ENCODE measurements at regions not wholly inside any gene's neighbourhood (a gene's known extent, or its start where the extent isn't known, plus 50 kb on each side); places are given as distances from the start of the nearest gene placed in this dataset.

DNA sequence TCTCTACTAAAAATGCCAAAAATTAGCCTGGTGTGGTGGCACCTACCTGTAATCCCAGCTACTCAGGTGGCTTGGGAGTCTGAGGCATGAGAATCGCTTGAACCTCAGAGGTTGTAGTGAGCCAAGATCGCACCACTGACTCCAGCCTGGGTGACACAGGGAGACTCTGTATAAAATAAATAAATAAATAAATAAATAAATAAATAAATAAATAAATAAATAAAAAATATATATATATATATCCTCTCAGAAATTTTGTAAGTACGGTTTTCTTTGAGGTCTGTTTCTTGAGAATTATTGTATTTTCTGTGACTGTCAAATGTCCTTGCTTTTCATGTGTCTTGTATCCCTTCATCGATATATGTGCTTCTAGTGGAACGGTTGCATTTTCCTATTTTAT, 406.9 kb upstream of the FIGN start:
- TF ChIP-seq CTCF (IDR thresholded peaks at IDR 0.05; ENCODE audit: low read depth, low read length): no peak
- Histone ChIP-seq H3K36me3 (no peaks in the 10 kb centered on the region), H3K9me3 (ENCODE audit: severe bottlenecking) (no peaks in the 10 kb centered on the region), H3K27ac (no peak overlapping the region), H3K27me3 (ENCODE audit: insufficient read depth, low read depth, severe bottlenecking) (no peaks in the 10 kb centered on the region), H3K4me3 (ENCODE audit: low read depth, low read length) (no peak overlapping the region)
- DNase-seq: no peak

DNA sequence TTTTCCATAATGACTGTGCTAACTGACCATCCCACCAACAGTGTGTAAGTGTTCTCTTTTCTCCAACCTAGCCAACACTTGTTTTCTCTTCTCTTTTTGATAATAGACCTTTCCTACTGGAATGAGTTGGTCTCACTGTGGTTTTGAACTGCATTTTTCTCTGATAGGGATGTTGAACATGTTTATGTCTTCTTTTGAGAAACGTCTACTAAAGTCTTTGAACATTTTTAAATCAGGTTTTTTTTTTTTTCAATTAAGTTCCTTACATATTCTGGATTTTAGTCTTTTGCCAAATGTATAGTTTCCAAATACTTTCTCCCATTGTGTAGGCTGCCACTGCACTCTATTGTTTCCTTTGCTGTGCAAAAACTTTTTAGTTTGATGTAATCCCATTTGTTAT, 405.5 kb upstream of the FIGN start:
- no peaks in the 10 kb centered on the region for H3K9me3 ChIP-seq (ENCODE audit: severe bottlenecking)
- DNase-seq: no peak
- no peaks in the 10 kb centered on the region for H3K36me3 ChIP-seq
- H3K27ac ChIP-seq: no peak overlapping the region
- no peak for TF ChIP-seq CTCF (IDR thresholded peaks at IDR 0.05; ENCODE audit: low read depth, low read length)
- no peaks in the 10 kb centered on the region for H3K27me3 ChIP-seq (ENCODE audit: insufficient read depth, low read depth, severe bottlenecking)
- no peak overlapping the region for H3K4me3 ChIP-seq (ENCODE audit: low read depth, low read length)

DNA sequence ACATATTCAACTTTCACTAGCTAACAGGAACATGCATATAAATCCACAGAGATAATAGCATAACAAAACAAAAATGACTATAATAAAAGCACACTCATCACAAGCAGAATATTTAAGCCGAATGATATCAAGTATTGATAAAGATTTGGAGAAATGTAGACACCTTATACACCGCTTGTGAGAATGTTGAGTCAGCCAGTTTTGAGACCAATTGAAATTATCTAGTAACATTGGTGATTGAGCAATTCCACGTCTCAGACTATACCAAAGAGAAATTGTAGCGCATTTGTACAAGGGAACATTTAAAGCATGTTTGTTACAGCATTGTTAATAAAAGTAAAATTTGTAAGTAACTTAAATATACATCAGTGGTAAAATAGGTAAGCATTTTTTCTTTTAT, 402.9 kb upstream of the FIGN start:
- no peaks in the 10 kb centered on the region for H3K36me3 ChIP-seq
- no peak for DNase-seq
- no peak overlapping the region for H3K27ac ChIP-seq
- no peak for TF ChIP-seq CTCF (IDR thresholded peaks at IDR 0.05; ENCODE audit: low read depth, low read length)
- H3K9me3 ChIP-seq (ENCODE audit: severe bottlenecking): no peaks in the 10 kb centered on the region
- H3K4me3 ChIP-seq (ENCODE audit: low read depth, low read length): no peak overlapping the region
- no peaks in the 10 kb centered on the region for H3K27me3 ChIP-seq (ENCODE audit: insufficient read depth, low read depth, severe bottlenecking)

DNA sequence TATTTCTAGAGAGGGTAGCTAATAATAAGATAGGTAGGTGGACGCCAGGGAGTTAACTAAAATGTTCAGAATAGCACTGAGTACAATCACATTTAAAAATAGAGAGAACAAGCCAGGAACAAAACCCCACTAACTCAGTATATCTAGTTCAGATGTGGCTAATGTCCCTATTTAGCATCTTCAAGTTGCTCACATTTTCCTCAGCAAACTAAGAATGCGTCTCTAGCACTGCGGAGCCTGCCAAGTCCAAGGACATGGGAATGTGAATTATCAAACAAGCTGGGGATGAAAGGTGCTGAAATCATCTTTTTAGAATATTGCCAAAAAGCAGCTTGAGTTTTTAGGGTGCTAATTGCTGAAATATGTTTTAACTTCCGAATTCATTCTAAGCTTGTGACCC, 398.5 kb upstream of the FIGN start:
- no peak overlapping the region for H3K27ac ChIP-seq
- no peaks in the 10 kb centered on the region for H3K27me3 ChIP-seq (ENCODE audit: insufficient read depth, low read depth, severe bottlenecking)
- TF ChIP-seq CTCF (IDR thresholded peaks at IDR 0.05; ENCODE audit: low read depth, low read length): no peak
- H3K9me3 ChIP-seq (ENCODE audit: severe bottlenecking): no peaks in the 10 kb centered on the region
- no peak for DNase-seq
- no peaks in the 10 kb centered on the region for H3K36me3 ChIP-seq
- H3K4me3 ChIP-seq (ENCODE audit: low read depth, low read length): no peak overlapping the region

GRCh38 chr2:164127971-164128527, 392.2 kb upstream of the FIGN start:
- DNase-seq: no peak
- no peak overlapping the region for H3K27ac ChIP-seq
- no peaks in the 10 kb centered on the region for H3K9me3 ChIP-seq (ENCODE audit: severe bottlenecking)
- no peaks in the 10 kb centered on the region for H3K27me3 ChIP-seq (ENCODE audit: insufficient read depth, low read depth, severe bottlenecking)
- H3K4me3 ChIP-seq (ENCODE audit: low read depth, low read length): no peak overlapping the region
- TF ChIP-seq CTCF (IDR thresholded peaks at IDR 0.05; ENCODE audit: low read depth, low read length): no peak
- H3K36me3 ChIP-seq: no peaks in the 10 kb centered on the region

- DNase-seq: no peak
- Histone ChIP-seq H3K27ac (no peak overlapping the region), H3K36me3 (no peaks in the 10 kb centered on the region), H3K27me3 (ENCODE audit: insufficient read depth, low read depth, severe bottlenecking) (no peaks in the 10 kb centered on the region), H3K4me3 (ENCODE audit: low read depth, low read length) (no peak overlapping the region), H3K9me3 (ENCODE audit: severe bottlenecking) (no peaks in the 10 kb centered on the region)
- no peak for TF ChIP-seq CTCF (IDR thresholded peaks at IDR 0.05; ENCODE audit: low read depth, low read length)
Measured at GRCh38 chr2:164126960-164127660, 391.3 kb upstream of the FIGN start.

Measured in WERI-Rb-1 (cell line).